ENCODE measurements at regions not wholly inside any gene's neighbourhood (a gene's known extent, or its start where the extent isn't known, plus 50 kb on each side); places are given as distances from the start of the nearest gene placed in this dataset.

DNA sequence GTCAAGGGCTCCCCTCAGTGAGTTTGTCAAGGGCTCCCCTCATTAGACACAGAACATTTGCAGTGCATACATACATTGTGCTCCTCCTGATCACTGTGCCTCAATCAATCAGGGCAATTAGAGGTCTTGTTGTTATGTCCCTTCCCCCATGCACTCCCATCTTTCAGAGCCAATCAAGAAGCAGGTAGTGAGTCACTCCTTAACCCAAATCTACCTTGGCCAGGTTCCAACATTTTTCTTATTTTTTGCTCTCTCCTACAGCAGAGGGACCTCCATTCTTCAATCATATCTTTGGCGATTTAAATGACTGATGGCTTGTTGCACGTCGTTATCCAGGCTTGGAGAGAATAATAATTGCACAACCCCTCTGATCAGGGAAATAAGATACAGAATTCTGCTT is 409.9 kb upstream of the SPTLC3 start (continued):
- TF ChIP-seq JUN (IDR thresholded peaks at IDR 0.05; ENCODE audit: low read depth, low read length): no peak
- TF ChIP-seq, protein P1, sequence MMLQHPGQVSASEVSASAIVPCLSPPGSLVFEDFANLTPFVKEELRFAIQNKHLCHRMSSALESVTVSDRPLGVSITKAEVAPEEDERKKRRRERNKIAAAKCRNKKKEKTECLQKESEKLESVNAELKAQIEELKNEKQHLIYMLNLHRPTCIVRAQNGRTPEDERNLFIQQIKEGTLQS (IDR thresholded peaks at IDR 0.05; ENCODE audit: insufficient read depth, low read depth, low read length): no peak
- TF ChIP-seq BACH1 (IDR thresholded peaks at IDR 0.05; ENCODE audit: low read length): no peak

Data from H1 (cell line).